Glutamatergic neuron (in vitro differentiated cells): ENCODE measurements at regions not wholly inside any gene's neighbourhood (a gene's known extent, or its start where the extent isn't known, plus 50 kb on each side); places are given as distances from the start of the nearest gene placed in this dataset.

ENCODE experiments used
- DNase-seq: peaks from one replicate; pipeline ENCODE4 v3.0.0; 2022
- H3K27ac Mint-ChIP-seq: one replicate; pipeline ENCODE4 v1.8.0; 2020; ENCODE audit warnings: mild to moderate bottlenecking, mixed read lengths, inconsistent platforms; ENCODE audit not compliant: unreplicated experiment
- H3K27me3 Mint-ChIP-seq: one replicate; pipeline ENCODE4 v1.8.0; 2020; ENCODE audit warnings: mild to moderate bottlenecking, moderate library complexity, mixed read lengths, inconsistent platforms; ENCODE audit not compliant: unreplicated experiment
- H3K36me3 Mint-ChIP-seq: one replicate; pipeline ENCODE4 v1.8.0; 2020; ENCODE audit warnings: mild to moderate bottlenecking, mixed read lengths, inconsistent platforms; ENCODE audit not compliant: unreplicated experiment
- H3K4me1 Mint-ChIP-seq: one replicate; pipeline ENCODE4 v1.8.0; 2020; ENCODE audit warnings: mild to moderate bottlenecking, low read depth, mixed read lengths, inconsistent platforms; ENCODE audit not compliant: unreplicated experiment
- H3K4me3 Mint-ChIP-seq: one replicate; pipeline ENCODE4 v1.8.0; 2020; ENCODE audit warnings: mild to moderate bottlenecking, mixed read lengths, inconsistent platforms; ENCODE audit not compliant: unreplicated experiment
- H3K9me3 Mint-ChIP-seq: one replicate; pipeline ENCODE4 v1.8.0; 2020; ENCODE audit warnings: mild to moderate bottlenecking, moderate library complexity, mixed read lengths, inconsistent platforms; ENCODE audit not compliant: unreplicated experiment
- CTCF ChIP-seq: fragments of 200-600 bp; sonication (generic); IDR thresholded peaks from one replicate; pipeline ENCODE4 v1.5.0; 2021; ENCODE audit not compliant: partially characterized antibody, unreplicated experiment

GRCh38 chr2:107597507-107597906 is 229.2 kb upstream of the RGPD4 start:
- H3K4me3 Mint-ChIP-seq, result no peak overlapping the region
- H3K27ac Mint-ChIP-seq, result no peak overlapping the region
- DNase-seq, result no peak
- TF ChIP-seq CTCF, result no peak
- no peaks in the 10 kb centered on the region for H3K36me3 Mint-ChIP-seq
- no peaks in the 10 kb centered on the region for H3K27me3 Mint-ChIP-seq
- H3K9me3 Mint-ChIP-seq, result no peaks in the 10 kb centered on the region
- H3K4me1 Mint-ChIP-seq, result peaks cover 2% of the 10 kb centered on the region

GRCh38 chr2:107602801-107603200 is 223.9 kb upstream of the RGPD4 start:
- Mint-ChIP-seq H3K4me1 (no peaks in the 10 kb centered on the region), H3K4me3 (no peak overlapping the region), H3K36me3 (no peaks in the 10 kb centered on the region), H3K27me3 (no peaks in the 10 kb centered on the region), H3K27ac (no peak overlapping the region), H3K9me3 (no peaks in the 10 kb centered on the region)
- TF ChIP-seq CTCF, result no peak
- DNase-seq, result no peak

- H3K27me3 Mint-ChIP-seq, result no peaks in the 10 kb centered on the region
- H3K9me3 Mint-ChIP-seq, result no peaks in the 10 kb centered on the region
- TF ChIP-seq CTCF, result no peak
Measured at GRCh38 chr2:107607054-107607453, 219.6 kb upstream of the RGPD4 start.

GRCh38 chr2:107607473-107607872 is 219.2 kb upstream of the RGPD4 start:
- H3K9me3 Mint-ChIP-seq, result no peaks in the 10 kb centered on the region
- no peak overlapping the region for H3K4me3 Mint-ChIP-seq
- no peaks in the 10 kb centered on the region for H3K27me3 Mint-ChIP-seq
- H3K4me1 Mint-ChIP-seq, result no peaks in the 10 kb centered on the region
- H3K36me3 Mint-ChIP-seq, result no peaks in the 10 kb centered on the region
- no peak for DNase-seq
- TF ChIP-seq CTCF, result no peak
- H3K27ac Mint-ChIP-seq, result no peak overlapping the region

More at GRCh38 chr2:107607054-107607453, 219.6 kb upstream of the RGPD4 start:
- DNase-seq, result no peak
- Mint-ChIP-seq H3K4me3 (no peak overlapping the region), H3K27ac (no peak overlapping the region), H3K4me1 (no peaks in the 10 kb centered on the region), H3K36me3 (no peaks in the 10 kb centered on the region)

GRCh38 chr2:107615039-107615438 is 211.7 kb upstream of the RGPD4 start:
- H3K27ac Mint-ChIP-seq, result no peak overlapping the region
- no peaks in the 10 kb centered on the region for H3K4me1 Mint-ChIP-seq
- no peaks in the 10 kb centered on the region for H3K27me3 Mint-ChIP-seq
- DNase-seq, result no peak
- H3K4me3 Mint-ChIP-seq, result no peak overlapping the region
- peaks cover 8% of the 10 kb centered on the region for H3K9me3 Mint-ChIP-seq
- no peak for TF ChIP-seq CTCF
- peaks cover 21% of the 10 kb centered on the region for H3K36me3 Mint-ChIP-seq
